A549 (cell line): ENCODE measurements at regions not wholly inside any gene's neighbourhood (a gene's known extent, or its start where the extent isn't known, plus 50 kb on each side); places are given as distances from the start of the nearest gene placed in this dataset.

Source experiments
- ATAC-seq, 2 experiments: fragments of 200-7000 bp in 1 of 2; fragments of >200 bp in 1 of 2; cut with Nextera tagmentation in 1 of 2; cut with Tn5 transposase in 1 of 2; 3 replicates each; pipeline versions ENCODE4 v1.8.0 to v1.9.1; 2018 to 2020; ENCODE audit warnings: mild to moderate bottlenecking in 1 of 2, moderate library complexity in 1 of 2
- CTCF ChIA-PET: fragments of 300-600 bp; sonication (Branson Sonifier 250); formaldehyde crosslinking; extraction: SDS; loops from one replicate; lab custom pipeline; 2021; ENCODE audit warnings: antibody characterized with exemption, inconsistent platforms; lab: Yijun Ruan, JAX
- POLR2A ChIA-PET: fragments of 350-600 bp; formaldehyde crosslinking; extraction: SDS; loops from one replicate; lab custom pipeline; 2021; ENCODE audit warnings: antibody characterized with exemption, inconsistent platforms; lab: Yijun Ruan, JAX
- DNase-seq, 2 experiments: peaks; one replicate each; pipeline versions ENCODE4 v3.0.0 to v3.0.0-alpha.2; 2011 to 2016; ENCODE audit warnings: low read depth in 1 of 2, low spot score in 1 of 2
- FAIRE-seq: peaks from 2 replicates; lab custom pipeline; 2011; peaks lifted over from hg19 to GRCh38; lab: Jason Lieb, UNC
- H3K27ac ChIP-seq, 2 experiments: fragments of >200 bp; sonication (Bioruptor Twin); formaldehyde crosslinking; 3 replicates each; pipeline ENCODE4 v1.5.1; 2016 to 2017
- H3K4me1 ChIP-seq: fragments of >200 bp; sonication (Bioruptor Twin); formaldehyde crosslinking; 3 replicates; pipeline ENCODE4 v1.6.1; 2016
- H3K4me2 ChIP-seq: fragments of >200 bp; sonication (Bioruptor Twin); formaldehyde crosslinking; 3 replicates; pipeline ENCODE4 v1.6.1; 2016
- H3K4me3 ChIP-seq: fragments of >200 bp; sonication (Bioruptor Twin); formaldehyde crosslinking; 3 replicates; pipeline ENCODE4 v1.5.1; 2016
- H3K9me3 ChIP-seq: fragments of >200 bp; sonication (Bioruptor Twin); formaldehyde crosslinking; 3 replicates; pipeline ENCODE4 v1.6.1; 2016
- CHD2 ChIP-seq: fragments of 150-350 bp; IDR thresholded peaks from 2 replicates; pipeline ENCODE4 v1.6.1; 2014; ENCODE audit warnings: low read length; ENCODE audit not compliant: partially characterized antibody
- FOXS1 ChIP-seq: fragments of 250-450 bp; sonication (Bioruptor Pico); IDR thresholded peaks from 2 replicates; pipeline ENCODE4 v1.5.0; 2020; ENCODE audit warnings: mild to moderate bottlenecking, moderate library complexity
- HOXB5 ChIP-seq: fragments of 250-450 bp; sonication (Bioruptor Pico); IDR thresholded peaks from 2 replicates; pipeline ENCODE4 v1.5.0; 2020; ENCODE audit warnings: mild to moderate bottlenecking, moderate library complexity
- MAFK ChIP-seq: fragments of 450-650 bp; IDR thresholded peaks from 2 replicates; pipeline ENCODE4 v1.6.1; 2014; ENCODE audit not compliant: partially characterized antibody
- MAZ ChIP-seq: fragments of 150-350 bp; IDR thresholded peaks from 2 replicates; pipeline ENCODE4 v1.6.1; 2014; ENCODE audit warnings: antibody characterized with exemption, low read depth, low read length, borderline replicate concordance
- NPAS2 ChIP-seq: fragments of 250-450 bp; sonication (Bioruptor Pico); IDR thresholded peaks from 2 replicates; pipeline ENCODE4 v1.8.0; 2022; ENCODE audit warnings: mild to moderate bottlenecking, moderate library complexity, borderline replicate concordance
- SREBF2 ChIP-seq: fragments of 450-650 bp; IDR thresholded peaks from 2 replicates; pipeline ENCODE4 v1.6.1; 2014; ENCODE audit warnings: mild to moderate bottlenecking, moderate library complexity
- ZNF302 ChIP-seq: fragments of 250-450 bp; sonication (Bioruptor Pico); IDR thresholded peaks from 2 replicates; pipeline ENCODE4 v1.9.0; 2021; ENCODE audit warnings: inconsistent platforms, mild to moderate bottlenecking, moderate library complexity
- ZSCAN20 ChIP-seq: fragments of 250-450 bp; sonication (Bioruptor Pico); IDR thresholded peaks from 2 replicates; pipeline ENCODE4 v1.8.0; 2022; ENCODE audit warnings: mild to moderate bottlenecking, moderate library complexity
- WGBS: methylation state at CpG from one replicate; pipeline ENCODE4 v1.1.6; 2017; ENCODE audit errors: missing lambda C conversion rate; 5-methylcytosine and 5-hydroxymethylcytosine counted together
- TF ChIP-seq, protein P1 (sequence below): fragments of 150-350 bp; IDR thresholded peaks from 2 replicates; pipeline ENCODE4 v1.6.1; 2014; ENCODE audit warnings: low read depth, mild to moderate bottlenecking, low read length
- TF ChIP-seq, protein P2 (sequence below): fragments of >200 bp; sonication (Bioruptor Twin); formaldehyde crosslinking; IDR thresholded peaks from 2 replicates; pipeline ENCODE4 v1.6.1; 2016
- TF ChIP-seq, protein P3 (sequence below): IDR thresholded peaks from 2 replicates; pipeline ENCODE4 v1.6.1; 2012
- TF ChIP-seq, protein P4 (sequence below): IDR thresholded peaks from 2 replicates; pipeline ENCODE4 v1.6.1; 2012
- TF ChIP-seq, protein P5 (sequence below): IDR thresholded peaks from 2 replicates; pipeline ENCODE4 v1.6.1; 2012; ENCODE audit warnings: low read depth, borderline replicate concordance
- TF ChIP-seq, protein P6 (sequence below): fragments of 250-450 bp; sonication (Bioruptor Pico); IDR thresholded peaks from 2 replicates; pipeline ENCODE4 v1.5.0; 2020; ENCODE audit warnings: low read depth, mild to moderate bottlenecking, moderate library complexity

DNA sequence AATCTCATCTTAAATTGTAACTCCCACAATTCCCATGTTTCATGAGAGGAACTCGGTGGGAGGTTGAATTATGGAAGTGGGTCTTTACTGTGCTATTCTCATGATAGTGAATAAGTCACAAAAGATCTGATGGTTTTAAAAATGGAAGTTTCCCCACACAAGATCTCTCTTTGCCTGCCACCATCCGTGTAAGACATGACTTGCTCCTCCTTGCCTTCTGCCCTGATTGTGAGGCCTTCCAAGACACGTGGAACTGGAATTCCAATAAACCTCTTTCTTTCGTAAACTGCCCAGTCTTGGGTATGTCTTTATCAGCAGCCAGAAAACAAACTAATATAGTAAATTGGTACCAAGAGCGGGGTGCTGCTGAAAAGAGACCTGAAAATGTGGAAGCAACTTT, 761.6 kb upstream of the RGS18 start:
- FAIRE-seq, result no peak
- ChIA-PET CTCF (no interaction called here), POLR2A (no interaction called here)
- TF ChIP-seq, protein P1, sequence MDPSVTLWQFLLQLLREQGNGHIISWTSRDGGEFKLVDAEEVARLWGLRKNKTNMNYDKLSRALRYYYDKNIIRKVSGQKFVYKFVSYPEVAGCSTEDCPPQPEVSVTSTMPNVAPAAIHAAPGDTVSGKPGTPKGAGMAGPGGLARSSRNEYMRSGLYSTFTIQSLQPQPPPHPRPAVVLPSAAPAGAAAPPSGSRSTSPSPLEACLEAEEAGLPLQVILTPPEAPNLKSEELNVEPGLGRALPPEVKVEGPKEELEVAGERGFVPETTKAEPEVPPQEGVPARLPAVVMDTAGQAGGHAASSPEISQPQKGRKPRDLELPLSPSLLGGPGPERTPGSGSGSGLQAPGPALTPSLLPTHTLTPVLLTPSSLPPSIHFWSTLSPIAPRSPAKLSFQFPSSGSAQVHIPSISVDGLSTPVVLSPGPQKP, result no peak
- DNase-seq, result no peak
- Histone ChIP-seq H3K9me3 (peaks cover 2% of the 10 kb centered on the region; the same call in 1 of the 3 replicates), H3K4me1 (no peaks in the 10 kb centered on the region), H3K27ac (no peak overlapping the region), H3K4me2 (no peak overlapping the region), H3K4me3 (no peak overlapping the region)
- ATAC-seq, result no peak
- WGBS, result 24% methylated on average over 5 of the region's 5 CpGs

DNA sequence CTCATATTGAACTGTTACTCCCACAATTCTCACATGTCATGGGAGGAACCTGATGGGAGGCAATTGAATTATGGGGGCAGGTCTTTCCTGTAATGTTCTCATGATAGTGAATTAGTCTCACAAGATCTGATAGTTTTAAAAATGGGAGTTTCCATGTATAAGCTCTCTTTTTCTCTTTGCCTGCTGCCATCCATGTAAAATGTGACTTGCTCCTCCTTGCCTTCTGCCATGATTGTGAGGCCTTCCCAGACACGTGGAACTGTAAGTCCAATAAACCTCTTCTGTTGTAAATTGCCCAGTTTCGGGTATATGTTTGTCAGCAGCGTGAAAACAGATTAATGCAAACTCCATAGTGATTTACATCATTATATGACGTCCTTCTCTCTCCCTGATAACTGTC, 759.7 kb upstream of the RGS18 start:
- TF ChIP-seq MAFK, result no peak
- TF ChIP-seq FOXS1, result no peak
- TF ChIP-seq MAZ, result no peak
- TF ChIP-seq, all 56 proteins: peak for 0
- POLR2A ChIA-PET, result no interaction called here
- Histone ChIP-seq H3K9me3 (peaks cover 2% of the 10 kb centered on the region; the same call in 1 of the 3 replicates), H3K27ac (no peak overlapping the region), H3K4me1 (no peaks in the 10 kb centered on the region), H3K4me3 (no peak overlapping the region), H3K4me2 (no peak overlapping the region)
- FAIRE-seq (no peak), DNase-seq (no peak), ATAC-seq (no peak)
- CTCF ChIA-PET, result no interaction called here
- WGBS, result 18% methylated on average over 4 of the region's 4 CpGs

DNA sequence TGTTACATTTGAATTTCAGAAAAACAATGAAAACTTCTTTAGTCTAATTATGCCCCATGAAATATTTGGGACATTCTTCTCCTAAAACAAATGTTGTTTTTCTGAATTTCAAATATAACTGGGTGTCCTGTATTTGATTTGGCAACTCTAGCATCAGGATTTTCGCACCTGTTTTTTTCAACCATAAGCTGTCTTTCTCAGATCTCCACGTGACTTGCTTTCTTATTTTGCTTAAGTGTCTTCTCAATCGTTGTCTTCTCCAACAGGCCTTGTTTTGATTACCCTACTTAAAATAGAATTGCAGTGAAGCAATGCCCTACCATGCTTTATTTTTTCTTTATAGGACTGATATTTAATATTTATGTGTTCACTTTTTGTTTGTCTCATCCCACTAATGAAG, 752.8 kb upstream of the RGS18 start:
- H3K4me1 ChIP-seq, result no peaks in the 10 kb centered on the region
- no peak overlapping the region for H3K27ac ChIP-seq
- no peak for FAIRE-seq
- H3K9me3 ChIP-seq, result no peaks in the 10 kb centered on the region
- POLR2A ChIA-PET, result no interaction called here
- H3K4me2 ChIP-seq, result no peak overlapping the region
- H3K4me3 ChIP-seq, result no peak overlapping the region
- TF ChIP-seq, protein P2, sequence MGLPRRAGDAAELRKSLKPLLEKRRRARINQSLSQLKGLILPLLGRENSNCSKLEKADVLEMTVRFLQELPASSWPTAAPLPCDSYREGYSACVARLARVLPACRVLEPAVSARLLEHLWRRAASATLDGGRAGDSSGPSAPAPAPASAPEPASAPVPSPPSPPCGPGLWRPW, result no peak
- TF ChIP-seq, protein P3, sequence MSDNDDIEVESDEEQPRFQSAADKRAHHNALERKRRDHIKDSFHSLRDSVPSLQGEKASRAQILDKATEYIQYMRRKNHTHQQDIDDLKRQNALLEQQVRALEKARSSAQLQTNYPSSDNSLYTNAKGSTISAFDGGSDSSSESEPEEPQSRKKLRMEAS, result no peak
- TF ChIP-seq ZSCAN20 (CRISPR knock-in tag), result no peak
- TF ChIP-seq, protein P4, sequence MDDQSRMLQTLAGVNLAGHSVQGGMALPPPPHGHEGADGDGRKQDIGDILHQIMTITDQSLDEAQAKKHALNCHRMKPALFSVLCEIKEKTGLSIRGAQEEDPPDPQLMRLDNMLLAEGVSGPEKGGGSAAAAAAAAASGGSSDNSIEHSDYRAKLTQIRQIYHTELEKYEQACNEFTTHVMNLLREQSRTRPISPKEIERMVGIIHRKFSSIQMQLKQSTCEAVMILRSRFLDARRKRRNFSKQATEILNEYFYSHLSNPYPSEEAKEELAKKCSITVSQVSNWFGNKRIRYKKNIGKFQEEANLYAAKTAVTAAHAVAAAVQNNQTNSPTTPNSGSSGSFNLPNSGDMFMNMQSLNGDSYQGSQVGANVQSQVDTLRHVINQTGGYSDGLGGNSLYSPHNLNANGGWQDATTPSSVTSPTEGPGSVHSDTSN, result no peak
- no peak for TF ChIP-seq SREBF2
- TF ChIP-seq, protein P1, result no peak
- no peak for TF ChIP-seq HOXB5 (CRISPR knock-in tag)
- no peak for TF ChIP-seq ZNF302 (CRISPR knock-in tag)
- TF ChIP-seq, protein P5, sequence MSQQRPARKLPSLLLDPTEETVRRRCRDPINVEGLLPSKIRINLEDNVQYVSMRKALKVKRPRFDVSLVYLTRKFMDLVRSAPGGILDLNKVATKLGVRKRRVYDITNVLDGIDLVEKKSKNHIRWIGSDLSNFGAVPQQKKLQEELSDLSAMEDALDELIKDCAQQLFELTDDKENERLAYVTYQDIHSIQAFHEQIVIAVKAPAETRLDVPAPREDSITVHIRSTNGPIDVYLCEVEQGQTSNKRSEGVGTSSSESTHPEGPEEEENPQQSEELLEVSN, result no peak
- no peak for TF ChIP-seq MAFK
- TF ChIP-seq, protein P6, sequence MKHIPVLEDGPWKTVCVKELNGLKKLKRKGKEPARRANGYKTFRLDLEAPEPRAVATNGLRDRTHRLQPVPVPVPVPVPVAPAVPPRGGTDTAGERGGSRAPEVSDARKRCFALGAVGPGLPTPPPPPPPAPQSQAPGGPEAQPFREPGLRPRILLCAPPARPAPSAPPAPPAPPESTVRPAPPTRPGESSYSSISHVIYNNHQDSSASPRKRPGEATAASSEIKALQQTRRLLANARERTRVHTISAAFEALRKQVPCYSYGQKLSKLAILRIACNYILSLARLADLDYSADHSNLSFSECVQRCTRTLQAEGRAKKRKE (CRISPR knock-in tag), result no peak
- no peak for TF ChIP-seq NPAS2 (CRISPR knock-in tag)
- TF ChIP-seq CHD2, result no peak
- no peak for DNase-seq
- CTCF ChIA-PET, result no interaction called here
- 24% methylated on average over 3 of the region's 3 CpGs for WGBS
- ATAC-seq, result no peak
